ENCODE measurements at regions not wholly inside any gene's neighbourhood (a gene's known extent, or its start where the extent isn't known, plus 50 kb on each side); places are given as distances from the start of the nearest gene placed in this dataset.
"Not testable (repeated sequence)": the region's sequence is repeated elsewhere in the genome, so short reads cannot be mapped to it uniquely, and the experiment has no call there.

GRCh38 chr14:105737504-105738246 is 211.3 kb downstream of the TMEM121 start:
- DNase-seq: peak in 1 of 5 donors; percentile 44
- Histone ChIP-seq H3K4me3 (no peak overlapping the region), H3K9me3 (no peaks in the 10 kb centered on the region), H3K4me1 (no peaks in the 10 kb centered on the region), H3K27ac (no peak overlapping the region), H3K27me3 (no peaks in the 10 kb centered on the region), H3K36me3 (no peaks in the 10 kb centered on the region)
- 64 to 81% (median 78%) methylated on average over 2 to 17 of the region's 17 CpGs for WGBS, 4 donors
- peak in 2 of 4 donors; percentile 7 to 34 for ATAC-seq
- intact Hi-C loops (cut with DNase I): loop anchor here in 1 of 10 donors (10.0 kb wide), 1 partner anchor 123 kb away; no protein-coding TSS in a partner anchor
- TF ChIP-seq CTCF (IDR thresholded peaks at IDR 0.05) (no peak), POLR2A (IDR thresholded peaks at IDR 0.05) (no peak)

- Histone ChIP-seq H3K4me1 (no peaks in the 10 kb centered on the region), H3K27ac (no peak overlapping the region), H3K27me3 (no peaks in the 10 kb centered on the region), H3K36me3 (no peaks in the 10 kb centered on the region), H3K9me3 (no peaks in the 10 kb centered on the region), H3K4me3 (no peak overlapping the region)
- 83 to 92% (median 86%) methylated on average over 8 of the region's 8 CpGs for WGBS, 4 donors
- DNase-seq: no peak
- TF ChIP-seq CTCF (IDR thresholded peaks at IDR 0.05) (no peak), POLR2A (IDR thresholded peaks at IDR 0.05) (no peak)
- intact Hi-C loops (cut with DNase I): loop anchor here in 1 of 10 donors (10.0 kb wide), 1 partner anchor 124 kb away; no protein-coding TSS in a partner anchor
- peak in 2 of 4 donors; percentile 13 to 16 for ATAC-seq
These were observed 212.3 kb downstream of the TMEM121 start for GRCh38 chr14:105738638-105739037.

- DNase-seq: no peak
These were observed 213.1 kb downstream of the TMEM121 start for GRCh38 chr14:105739331-105740102.

GRCh38 chr14:105740272-105740671 is 213.9 kb downstream of the TMEM121 start:
- H3K9me3 ChIP-seq; H3K4me1 ChIP-seq; intact Hi-C loops (cut with DNase I); H3K36me3 ChIP-seq; H3K27ac ChIP-seq; ATAC-seq; H3K4me3 ChIP-seq; H3K27me3 ChIP-seq: not testable (repeated sequence)
- 77% methylated on average over 18 of the region's 18 CpGs; no CpG with 5 or more reads in 2 of the 4 donors for WGBS, 4 donors
- DNase-seq: peak in 1 of 5 donors; percentile 20

More at GRCh38 chr14:105739331-105740102, 213.1 kb downstream of the TMEM121 start:
- TF ChIP-seq POLR2A (IDR thresholded peaks at IDR 0.05): no peak
- TF ChIP-seq CTCF (IDR thresholded peaks at IDR 0.05): no peak
- intact Hi-C loops (cut with DNase I): loop anchor here in 1 of 10 donors (10.0 kb wide), 1 partner anchor 125 kb away; no protein-coding TSS in a partner anchor
- Histone ChIP-seq H3K27me3 (no peaks in the 10 kb centered on the region), H3K36me3 (no peaks in the 10 kb centered on the region), H3K9me3 (no peaks in the 10 kb centered on the region), H3K27ac (no peak overlapping the region), H3K4me3 (no peak overlapping the region), H3K4me1 (no peaks in the 10 kb centered on the region)
- 83 to 84% (median 83%) methylated on average over 12 to 14 of the region's 14 CpGs for WGBS, 4 donors
- ATAC-seq: peak in 1 of 4 donors; percentile 25

- DNase-seq; H3K27ac ChIP-seq; intact Hi-C loops (cut with DNase I); H3K27me3 ChIP-seq; H3K36me3 ChIP-seq; ATAC-seq; H3K4me3 ChIP-seq; H3K9me3 ChIP-seq; H3K4me1 ChIP-seq: not testable (repeated sequence)
- WGBS, 4 donors: 70% methylated on average over 6 to 7 of the region's 14 CpGs; no CpG with 5 or more reads in 2 of the 4 donors
These were observed 214.6 kb downstream of the TMEM121 start for GRCh38 chr14:105740961-105741360.

- H3K4me3 ChIP-seq; H3K36me3 ChIP-seq; H3K9me3 ChIP-seq; intact Hi-C loops (cut with DNase I); H3K27me3 ChIP-seq; H3K4me1 ChIP-seq; DNase-seq; H3K27ac ChIP-seq; ATAC-seq: not testable (repeated sequence)
- WGBS, 4 donors: 83 to 86% (median 85%) methylated on average over 24 to 29 of the region's 29 CpGs
These were observed 215.5 kb downstream of the TMEM121 start for GRCh38 chr14:105741707-105742530.

All from heart left ventricle (tissue), 16 donors.